WTC11 (cell line): ENCODE measurements at regions not wholly inside any gene's neighbourhood (a gene's known extent, or its start where the extent isn't known, plus 50 kb on each side); places are given as distances from the start of the nearest gene placed in this dataset.

Source experiments
- ATAC-seq: fragments of 200-7000 bp; cut with Tn5 transposase; 2 replicates; pipeline ENCODE4 v1.10.0; 2021; ENCODE audit warnings: mild to moderate bottlenecking, moderate library complexity
- CTCF ChIA-PET: fragments of 300-600 bp; sonication (Branson Sonifier 250); formaldehyde crosslinking; loops from one replicate; lab custom pipeline; 2021; ENCODE audit warnings: antibody characterized with exemption; lab: Charles Lee
- POLR2A ChIA-PET: fragments of 350-600 bp; sonication (Branson Sonifier 250); formaldehyde crosslinking; loops from one replicate; lab custom pipeline; 2021; ENCODE audit warnings: antibody characterized with exemption; lab: Charles Lee
- DNase-seq: peaks from one replicate; pipeline ENCODE4 v3.0.0; 2021; ENCODE audit warnings: low spot score
- H3K27ac Mint-ChIP-seq: 2 replicates; pipeline ENCODE4 v1.8.0; 2021; ENCODE audit warnings: mixed read lengths
- H3K27me3 Mint-ChIP-seq: 2 replicates; pipeline ENCODE4 v1.8.0; 2021; ENCODE audit warnings: low read depth, mild to moderate bottlenecking, moderate library complexity, mixed read lengths
- H3K36me3 Mint-ChIP-seq: 2 replicates; pipeline ENCODE4 v1.8.0; 2021; ENCODE audit warnings: mixed read lengths
- H3K4me1 Mint-ChIP-seq: 2 replicates; pipeline ENCODE4 v1.8.0; 2022; ENCODE audit warnings: mixed read lengths
- H3K4me3 Mint-ChIP-seq: 2 replicates; pipeline ENCODE4 v1.8.0; 2021; ENCODE audit warnings: mild to moderate bottlenecking, moderate library complexity, mixed read lengths
- H3K9me3 Mint-ChIP-seq: 2 replicates; pipeline ENCODE4 v1.8.0; 2021; ENCODE audit warnings: mixed read lengths
- ESRRA ChIP-seq: sonication (generic); formaldehyde crosslinking; IDR thresholded peaks from 2 replicates; pipeline ENCODE4 v1.8.1; 2022; ENCODE audit warnings: mild to moderate bottlenecking, missing genetic modification reagents, borderline replicate concordance
- GTF2I ChIP-seq: fragments of 250-450 bp; sonication (Bioruptor Pico); conservative IDR thresholded peaks from 2 replicates; pipeline ENCODE4 v1.4.0; 2021; ENCODE audit warnings: mild to moderate bottlenecking
- MXD4 ChIP-seq: fragments of 250-450 bp; sonication (Bioruptor Pico); IDR thresholded peaks from 2 replicates; pipeline ENCODE4 v1.8.0; 2021; ENCODE audit warnings: mild to moderate bottlenecking, moderate library complexity, borderline replicate concordance
- NFE2L1 ChIP-seq: sonication (generic); formaldehyde crosslinking; IDR thresholded peaks from 2 replicates; pipeline ENCODE4 v1.8.1; 2023; ENCODE audit warnings: missing genetic modification reagents
- NFYB ChIP-seq: sonication (generic); formaldehyde crosslinking; conservative IDR thresholded peaks from 2 replicates; pipeline ENCODE4 v1.8.0; 2022; ENCODE audit warnings: low read depth, missing genetic modification reagents
- NR1H2 ChIP-seq: sonication (generic); formaldehyde crosslinking; IDR thresholded peaks from 2 replicates; pipeline ENCODE4 v1.9.0; 2021; ENCODE audit warnings: mild to moderate bottlenecking, moderate library complexity, missing genetic modification reagents
- RORB ChIP-seq: fragments of 250-450 bp; sonication (Bioruptor Pico); IDR thresholded peaks from 2 replicates; pipeline ENCODE4 v1.9.0; 2021; ENCODE audit warnings: mild to moderate bottlenecking
- SOX15 ChIP-seq: fragments of 250-450 bp; sonication (Bioruptor Pico); IDR thresholded peaks from 2 replicates; pipeline ENCODE4 v1.9.0; 2021; ENCODE audit warnings: mild to moderate bottlenecking
- TEAD1 ChIP-seq: sonication (generic); formaldehyde crosslinking; IDR thresholded peaks from 2 replicates; pipeline ENCODE4 v1.8.0; 2022; ENCODE audit warnings: mild to moderate bottlenecking, missing genetic modification reagents
- ZNF416 ChIP-seq: fragments of 250-450 bp; sonication (Bioruptor Pico); IDR thresholded peaks from 2 replicates; pipeline ENCODE4 v1.9.0; 2021; ENCODE audit warnings: mild to moderate bottlenecking, inconsistent platforms
- ZNF423 ChIP-seq: fragments of 250-450 bp; sonication (Bioruptor Pico); IDR thresholded peaks from 2 replicates; pipeline ENCODE4 v2.1.2; 2022; ENCODE audit warnings: mild to moderate bottlenecking, moderate library complexity
- TF ChIP-seq, protein P1 (sequence below): fragments of 250-450 bp; sonication (Bioruptor Pico); IDR thresholded peaks from 2 replicates; pipeline ENCODE4 v1.9.0; 2021; ENCODE audit warnings: mild to moderate bottlenecking, borderline replicate concordance
- TF ChIP-seq, protein P2 (sequence below): sonication (generic); formaldehyde crosslinking; IDR thresholded peaks from 2 replicates; pipeline ENCODE4 v1.8.0; 2023; ENCODE audit warnings: missing genetic modification reagents
- TF ChIP-seq, protein P3 (sequence below): sonication (generic); formaldehyde crosslinking; IDR thresholded peaks from 2 replicates; pipeline ENCODE4 v1.8.1; 2023; ENCODE audit warnings: mild to moderate bottlenecking, missing genetic modification reagents
- TF ChIP-seq, protein P4 (sequence below): fragments of 200-600 bp; IDR thresholded peaks from 2 replicates; pipeline ENCODE4 v1.8.0; 2022; ENCODE audit warnings: antibody characterized with exemption
- TF ChIP-seq, protein P5 (sequence below): sonication (generic); formaldehyde crosslinking; IDR thresholded peaks from 2 replicates; pipeline ENCODE4 v1.8.0; 2022; ENCODE audit warnings: mild to moderate bottlenecking, missing genetic modification reagents
- TF ChIP-seq, protein P6 (sequence below): fragments of 250-450 bp; sonication (Bioruptor Pico); IDR thresholded peaks from 2 replicates; pipeline ENCODE4 v2.1.2; 2022; ENCODE audit warnings: mild to moderate bottlenecking, moderate library complexity
- TF ChIP-seq, protein P7 (sequence below): sonication (generic); formaldehyde crosslinking; IDR thresholded peaks from 2 replicates; pipeline ENCODE4 v1.8.0; 2023; ENCODE audit warnings: mild to moderate bottlenecking, missing genetic modification reagents
- TF ChIP-seq, protein P8 (sequence below): fragments of 250-450 bp; sonication (Bioruptor Pico); IDR thresholded peaks from 2 replicates; pipeline ENCODE4 v1.8.0; 2021; ENCODE audit warnings: mild to moderate bottlenecking

DNA sequence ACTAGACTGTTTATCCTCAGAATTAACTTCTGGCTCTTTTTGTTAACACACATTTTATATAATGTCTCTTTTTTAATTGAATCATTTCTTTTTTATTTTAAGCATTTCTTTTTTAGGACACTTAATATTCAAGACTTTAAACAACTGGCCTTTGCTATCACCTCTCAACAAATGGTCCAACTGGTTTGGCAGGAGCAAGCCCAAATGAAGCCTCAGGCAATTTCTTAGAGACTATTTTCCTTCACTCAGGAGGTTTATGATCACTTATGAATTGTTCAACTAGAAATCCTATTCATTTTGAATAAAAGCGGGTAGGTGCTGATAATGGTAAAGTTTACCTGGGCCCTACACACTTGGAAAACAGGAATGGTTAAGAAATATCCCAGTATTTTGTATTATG is 705.6 kb upstream of the GBE1 start (continued):
- TF ChIP-seq, protein P1, sequence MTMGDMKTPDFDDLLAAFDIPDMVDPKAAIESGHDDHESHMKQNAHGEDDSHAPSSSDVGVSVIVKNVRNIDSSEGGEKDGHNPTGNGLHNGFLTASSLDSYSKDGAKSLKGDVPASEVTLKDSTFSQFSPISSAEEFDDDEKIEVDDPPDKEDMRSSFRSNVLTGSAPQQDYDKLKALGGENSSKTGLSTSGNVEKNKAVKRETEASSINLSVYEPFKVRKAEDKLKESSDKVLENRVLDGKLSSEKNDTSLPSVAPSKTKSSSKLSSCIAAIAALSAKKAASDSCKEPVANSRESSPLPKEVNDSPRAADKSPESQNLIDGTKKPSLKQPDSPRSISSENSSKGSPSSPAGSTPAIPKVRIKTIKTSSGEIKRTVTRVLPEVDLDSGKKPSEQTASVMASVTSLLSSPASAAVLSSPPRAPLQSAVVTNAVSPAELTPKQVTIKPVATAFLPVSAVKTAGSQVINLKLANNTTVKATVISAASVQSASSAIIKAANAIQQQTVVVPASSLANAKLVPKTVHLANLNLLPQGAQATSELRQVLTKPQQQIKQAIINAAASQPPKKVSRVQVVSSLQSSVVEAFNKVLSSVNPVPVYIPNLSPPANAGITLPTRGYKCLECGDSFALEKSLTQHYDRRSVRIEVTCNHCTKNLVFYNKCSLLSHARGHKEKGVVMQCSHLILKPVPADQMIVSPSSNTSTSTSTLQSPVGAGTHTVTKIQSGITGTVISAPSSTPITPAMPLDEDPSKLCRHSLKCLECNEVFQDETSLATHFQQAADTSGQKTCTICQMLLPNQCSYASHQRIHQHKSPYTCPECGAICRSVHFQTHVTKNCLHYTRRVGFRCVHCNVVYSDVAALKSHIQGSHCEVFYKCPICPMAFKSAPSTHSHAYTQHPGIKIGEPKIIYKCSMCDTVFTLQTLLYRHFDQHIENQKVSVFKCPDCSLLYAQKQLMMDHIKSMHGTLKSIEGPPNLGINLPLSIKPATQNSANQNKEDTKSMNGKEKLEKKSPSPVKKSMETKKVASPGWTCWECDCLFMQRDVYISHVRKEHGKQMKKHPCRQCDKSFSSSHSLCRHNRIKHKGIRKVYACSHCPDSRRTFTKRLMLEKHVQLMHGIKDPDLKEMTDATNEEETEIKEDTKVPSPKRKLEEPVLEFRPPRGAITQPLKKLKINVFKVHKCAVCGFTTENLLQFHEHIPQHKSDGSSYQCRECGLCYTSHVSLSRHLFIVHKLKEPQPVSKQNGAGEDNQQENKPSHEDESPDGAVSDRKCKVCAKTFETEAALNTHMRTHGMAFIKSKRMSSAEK, result no peak
- no peak for TF ChIP-seq ZNF416 (CRISPR knock-in tag)

DNA sequence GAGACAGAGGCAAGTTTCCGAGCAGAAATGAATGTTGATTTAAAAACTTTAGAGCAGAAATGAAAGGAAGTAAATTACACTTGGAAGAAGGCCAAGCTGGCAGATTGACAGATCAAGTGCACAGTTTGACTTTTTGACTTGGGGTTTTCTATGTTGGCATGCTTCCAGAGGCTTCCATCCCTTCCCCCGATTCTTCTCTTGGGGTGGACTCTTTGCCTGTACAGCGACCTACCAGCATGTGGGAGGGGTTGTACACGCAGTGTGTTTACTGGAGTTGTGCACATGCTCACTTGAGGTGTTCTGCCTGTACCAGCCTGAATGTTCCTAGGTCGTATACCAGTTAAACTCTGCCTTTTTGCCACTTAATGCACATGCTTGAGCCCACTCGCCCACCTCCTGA is 701.5 kb upstream of the GBE1 start:
- H3K36me3 Mint-ChIP-seq, result 0 out of 2 replicates have a peak, but pooled peaks cover 2% of the 10 kb centered on the region
- DNase-seq, result no peak
- peaks cover 15% of the 10 kb centered on the region for H3K4me1 Mint-ChIP-seq
- CTCF ChIA-PET, result no interaction called here
- peaks cover 9% of the 10 kb centered on the region for H3K9me3 Mint-ChIP-seq
- H3K27me3 Mint-ChIP-seq, result no peaks in the 10 kb centered on the region; the same call in 1 of the 2 replicates
- H3K4me3 Mint-ChIP-seq, result no peak overlapping the region
- TF ChIP-seq ESRRA (CRISPR knock-in tag) (no peak), RORB (CRISPR knock-in tag) (no peak), GTF2I (no peak), NFYB (CRISPR knock-in tag) (no peak), MXD4 (no peak), SOX15 (CRISPR knock-in tag) (no peak)
- TF ChIP-seq, protein P2, sequence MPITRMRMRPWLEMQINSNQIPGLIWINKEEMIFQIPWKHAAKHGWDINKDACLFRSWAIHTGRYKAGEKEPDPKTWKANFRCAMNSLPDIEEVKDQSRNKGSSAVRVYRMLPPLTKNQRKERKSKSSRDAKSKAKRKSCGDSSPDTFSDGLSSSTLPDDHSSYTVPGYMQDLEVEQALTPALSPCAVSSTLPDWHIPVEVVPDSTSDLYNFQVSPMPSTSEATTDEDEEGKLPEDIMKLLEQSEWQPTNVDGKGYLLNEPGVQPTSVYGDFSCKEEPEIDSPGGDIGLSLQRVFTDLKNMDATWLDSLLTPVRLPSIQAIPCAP (CRISPR knock-in tag), result no peak
- TF ChIP-seq, protein P3, sequence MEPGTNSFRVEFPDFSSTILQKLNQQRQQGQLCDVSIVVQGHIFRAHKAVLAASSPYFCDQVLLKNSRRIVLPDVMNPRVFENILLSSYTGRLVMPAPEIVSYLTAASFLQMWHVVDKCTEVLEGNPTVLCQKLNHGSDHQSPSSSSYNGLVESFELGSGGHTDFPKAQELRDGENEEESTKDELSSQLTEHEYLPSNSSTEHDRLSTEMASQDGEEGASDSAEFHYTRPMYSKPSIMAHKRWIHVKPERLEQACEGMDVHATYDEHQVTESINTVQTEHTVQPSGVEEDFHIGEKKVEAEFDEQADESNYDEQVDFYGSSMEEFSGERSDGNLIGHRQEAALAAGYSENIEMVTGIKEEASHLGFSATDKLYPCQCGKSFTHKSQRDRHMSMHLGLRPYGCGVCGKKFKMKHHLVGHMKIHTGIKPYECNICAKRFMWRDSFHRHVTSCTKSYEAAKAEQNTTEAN (CRISPR knock-in tag), result no peak
- TF ChIP-seq, protein P4, sequence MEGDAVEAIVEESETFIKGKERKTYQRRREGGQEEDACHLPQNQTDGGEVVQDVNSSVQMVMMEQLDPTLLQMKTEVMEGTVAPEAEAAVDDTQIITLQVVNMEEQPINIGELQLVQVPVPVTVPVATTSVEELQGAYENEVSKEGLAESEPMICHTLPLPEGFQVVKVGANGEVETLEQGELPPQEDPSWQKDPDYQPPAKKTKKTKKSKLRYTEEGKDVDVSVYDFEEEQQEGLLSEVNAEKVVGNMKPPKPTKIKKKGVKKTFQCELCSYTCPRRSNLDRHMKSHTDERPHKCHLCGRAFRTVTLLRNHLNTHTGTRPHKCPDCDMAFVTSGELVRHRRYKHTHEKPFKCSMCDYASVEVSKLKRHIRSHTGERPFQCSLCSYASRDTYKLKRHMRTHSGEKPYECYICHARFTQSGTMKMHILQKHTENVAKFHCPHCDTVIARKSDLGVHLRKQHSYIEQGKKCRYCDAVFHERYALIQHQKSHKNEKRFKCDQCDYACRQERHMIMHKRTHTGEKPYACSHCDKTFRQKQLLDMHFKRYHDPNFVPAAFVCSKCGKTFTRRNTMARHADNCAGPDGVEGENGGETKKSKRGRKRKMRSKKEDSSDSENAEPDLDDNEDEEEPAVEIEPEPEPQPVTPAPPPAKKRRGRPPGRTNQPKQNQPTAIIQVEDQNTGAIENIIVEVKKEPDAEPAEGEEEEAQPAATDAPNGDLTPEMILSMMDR, result no peak
- TF ChIP-seq, all 79 proteins: peak for 0
- no peak for ATAC-seq
- H3K27ac Mint-ChIP-seq, result no peak overlapping the region
- POLR2A ChIA-PET, result no interaction called here

DNA sequence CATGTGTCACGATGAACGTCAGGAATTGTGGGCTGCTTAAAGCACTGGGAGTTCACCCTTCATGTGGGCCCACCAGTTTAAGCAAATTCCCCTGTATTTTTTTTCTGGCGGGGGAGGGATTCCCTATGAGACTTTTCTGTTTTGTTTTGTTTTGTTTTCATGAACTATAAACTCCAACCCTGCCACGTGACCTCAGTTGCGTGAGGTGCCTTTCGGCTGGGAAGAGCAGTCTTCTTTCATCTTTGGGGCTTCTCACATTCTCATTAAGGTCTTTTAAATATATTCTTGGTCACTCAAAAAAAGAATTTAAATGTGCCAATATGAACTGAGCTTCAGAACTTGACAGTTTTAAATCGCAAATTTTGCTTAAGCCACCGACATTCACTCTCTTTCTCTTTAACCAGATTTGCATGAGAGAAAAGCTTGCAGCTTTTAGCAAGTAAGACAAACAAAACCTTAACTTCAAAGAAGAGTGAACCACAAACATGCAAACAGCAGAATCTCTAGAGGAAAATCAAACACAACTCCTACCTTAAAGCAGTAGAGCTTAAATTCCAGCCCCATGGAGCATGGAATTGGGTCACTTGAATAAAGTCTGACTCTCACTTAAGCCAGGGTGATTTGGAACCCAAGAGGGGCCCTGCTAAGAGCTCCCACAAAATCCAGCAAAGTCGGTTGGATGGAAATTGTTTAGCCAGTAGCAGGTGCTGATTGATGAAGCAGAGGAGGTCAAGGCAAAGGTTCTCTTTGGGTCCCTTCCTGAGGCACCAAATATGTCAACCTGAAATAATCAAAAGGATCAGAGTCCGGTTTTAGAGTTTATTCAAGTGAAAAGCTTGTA is 699.8 kb upstream of the GBE1 start:
- ChIA-PET POLR2A (no interaction called here), CTCF (no interaction called here)
- H3K27me3 Mint-ChIP-seq, result no peaks in the 10 kb centered on the region; the same call in 1 of the 2 replicates
- H3K9me3 Mint-ChIP-seq, result peaks cover 5% of the 10 kb centered on the region
- H3K36me3 Mint-ChIP-seq, result 0 out of 2 replicates have a peak, but pooled peaks cover 2% of the 10 kb centered on the region
- no peak for ATAC-seq
- H3K4me1 Mint-ChIP-seq, result peaks cover 15% of the 10 kb centered on the region
- peak overlapping the region; percentile 37 for H3K27ac Mint-ChIP-seq
- no peak for DNase-seq
- H3K4me3 Mint-ChIP-seq, result no peak overlapping the region
- TF ChIP-seq, protein P5, sequence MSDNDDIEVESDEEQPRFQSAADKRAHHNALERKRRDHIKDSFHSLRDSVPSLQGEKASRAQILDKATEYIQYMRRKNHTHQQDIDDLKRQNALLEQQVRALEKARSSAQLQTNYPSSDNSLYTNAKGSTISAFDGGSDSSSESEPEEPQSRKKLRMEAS (CRISPR knock-in tag), result no peak
- TF ChIP-seq ZNF423 (CRISPR knock-in tag) (no peak), NFE2L1 (CRISPR knock-in tag) (no peak), TEAD1 (no peak), NR1H2 (no peak)
- TF ChIP-seq, protein P6, sequence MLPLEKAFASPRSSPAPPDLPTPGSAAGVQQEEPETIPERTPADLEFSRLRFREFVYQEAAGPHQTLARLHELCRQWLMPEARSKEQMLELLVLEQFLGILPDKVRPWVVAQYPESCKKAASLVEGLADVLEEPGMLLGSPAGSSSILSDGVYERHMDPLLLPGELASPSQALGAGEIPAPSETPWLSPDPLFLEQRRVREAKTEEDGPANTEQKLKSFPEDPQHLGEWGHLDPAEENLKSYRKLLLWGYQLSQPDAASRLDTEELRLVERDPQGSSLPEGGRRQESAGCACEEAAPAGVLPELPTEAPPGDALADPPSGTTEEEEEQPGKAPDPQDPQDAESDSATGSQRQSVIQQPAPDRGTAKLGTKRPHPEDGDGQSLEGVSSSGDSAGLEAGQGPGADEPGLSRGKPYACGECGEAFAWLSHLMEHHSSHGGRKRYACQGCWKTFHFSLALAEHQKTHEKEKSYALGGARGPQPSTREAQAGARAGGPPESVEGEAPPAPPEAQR, result no peak
- TF ChIP-seq, protein P7, sequence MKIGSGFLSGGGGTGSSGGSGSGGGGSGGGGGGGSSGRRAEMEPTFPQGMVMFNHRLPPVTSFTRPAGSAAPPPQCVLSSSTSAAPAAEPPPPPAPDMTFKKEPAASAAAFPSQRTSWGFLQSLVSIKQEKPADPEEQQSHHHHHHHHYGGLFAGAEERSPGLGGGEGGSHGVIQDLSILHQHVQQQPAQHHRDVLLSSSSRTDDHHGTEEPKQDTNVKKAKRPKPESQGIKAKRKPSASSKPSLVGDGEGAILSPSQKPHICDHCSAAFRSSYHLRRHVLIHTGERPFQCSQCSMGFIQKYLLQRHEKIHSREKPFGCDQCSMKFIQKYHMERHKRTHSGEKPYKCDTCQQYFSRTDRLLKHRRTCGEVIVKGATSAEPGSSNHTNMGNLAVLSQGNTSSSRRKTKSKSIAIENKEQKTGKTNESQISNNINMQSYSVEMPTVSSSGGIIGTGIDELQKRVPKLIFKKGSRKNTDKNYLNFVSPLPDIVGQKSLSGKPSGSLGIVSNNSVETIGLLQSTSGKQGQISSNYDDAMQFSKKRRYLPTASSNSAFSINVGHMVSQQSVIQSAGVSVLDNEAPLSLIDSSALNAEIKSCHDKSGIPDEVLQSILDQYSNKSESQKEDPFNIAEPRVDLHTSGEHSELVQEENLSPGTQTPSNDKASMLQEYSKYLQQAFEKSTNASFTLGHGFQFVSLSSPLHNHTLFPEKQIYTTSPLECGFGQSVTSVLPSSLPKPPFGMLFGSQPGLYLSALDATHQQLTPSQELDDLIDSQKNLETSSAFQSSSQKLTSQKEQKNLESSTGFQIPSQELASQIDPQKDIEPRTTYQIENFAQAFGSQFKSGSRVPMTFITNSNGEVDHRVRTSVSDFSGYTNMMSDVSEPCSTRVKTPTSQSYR (CRISPR knock-in tag), result no peak
- TF ChIP-seq, protein P8, sequence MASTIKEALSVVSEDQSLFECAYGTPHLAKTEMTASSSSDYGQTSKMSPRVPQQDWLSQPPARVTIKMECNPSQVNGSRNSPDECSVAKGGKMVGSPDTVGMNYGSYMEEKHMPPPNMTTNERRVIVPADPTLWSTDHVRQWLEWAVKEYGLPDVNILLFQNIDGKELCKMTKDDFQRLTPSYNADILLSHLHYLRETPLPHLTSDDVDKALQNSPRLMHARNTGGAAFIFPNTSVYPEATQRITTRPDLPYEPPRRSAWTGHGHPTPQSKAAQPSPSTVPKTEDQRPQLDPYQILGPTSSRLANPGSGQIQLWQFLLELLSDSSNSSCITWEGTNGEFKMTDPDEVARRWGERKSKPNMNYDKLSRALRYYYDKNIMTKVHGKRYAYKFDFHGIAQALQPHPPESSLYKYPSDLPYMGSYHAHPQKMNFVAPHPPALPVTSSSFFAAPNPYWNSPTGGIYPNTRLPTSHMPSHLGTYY, result no peak
